T1000 (cell line): ENCODE measurements at regions not wholly inside any gene's neighbourhood (a gene's known extent, or its start where the extent isn't known, plus 50 kb on each side); places are given as distances from the start of the nearest gene placed in this dataset.

Source experiments
- DNase-seq: peaks from one replicate; lab custom pipeline; 2025; ENCODE audit warnings: mixed read lengths; lab: John Stamatoyannopoulos, UW

GRCh38 chr3:31140470-31140869 lies 246.0 kb upstream of the GADL1 start:
- no peak for DNase-seq

GRCh38 chr3:31142139-31142538 lies 247.7 kb upstream of the GADL1 start:
- DNase-seq, result no peak

DNA sequence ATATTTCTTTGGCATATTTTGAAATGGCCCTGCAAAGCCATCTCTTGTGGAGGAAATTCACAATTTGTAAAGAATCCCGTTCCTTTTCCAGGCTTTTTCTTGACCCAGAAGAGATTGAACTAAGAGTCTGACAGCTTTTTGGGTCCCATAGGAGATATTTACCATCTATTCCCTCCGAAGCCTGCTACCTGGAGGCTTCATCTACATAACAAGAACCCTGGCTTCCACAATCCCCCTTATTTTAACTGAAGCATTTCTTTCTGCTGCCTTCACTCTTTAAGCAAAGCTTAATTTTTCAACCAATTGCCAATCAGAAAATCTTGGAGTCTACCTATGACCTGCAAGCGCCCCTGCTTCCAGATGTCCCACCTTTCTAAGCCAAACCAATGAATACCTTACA lies 248.1 kb upstream of the GADL1 start:
- DNase-seq, result no peak

GRCh38 chr3:31145062-31145461 lies 250.6 kb upstream of the GADL1 start:
- DNase-seq, result no peak

DNA sequence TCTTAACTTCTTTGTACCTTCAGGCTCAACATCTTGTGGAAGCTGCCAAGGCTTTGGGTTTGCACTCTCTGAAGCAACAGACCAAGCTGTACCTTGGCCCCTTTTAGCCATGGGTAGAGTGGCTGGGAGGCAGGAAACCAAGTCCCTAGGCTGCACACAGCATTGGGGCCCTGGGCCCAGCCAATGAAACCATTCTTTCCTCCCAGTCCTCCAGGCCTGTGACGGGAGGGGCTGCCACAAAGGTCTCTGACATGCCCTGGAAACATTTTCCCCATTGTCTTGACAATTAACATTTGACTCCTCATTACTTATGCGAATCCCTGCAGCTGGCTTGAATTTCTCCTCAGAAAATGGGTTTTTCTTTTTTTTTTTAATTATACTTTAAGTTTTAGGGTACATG lies 253.1 kb upstream of the GADL1 start:
- no peak for DNase-seq

- no peak for DNase-seq
Measured at GRCh38 chr3:31157047-31157694, 262.7 kb upstream of the GADL1 start.

GRCh38 chr3:31157893-31158620 lies 263.6 kb upstream of the GADL1 start:
- no peak for DNase-seq

DNA sequence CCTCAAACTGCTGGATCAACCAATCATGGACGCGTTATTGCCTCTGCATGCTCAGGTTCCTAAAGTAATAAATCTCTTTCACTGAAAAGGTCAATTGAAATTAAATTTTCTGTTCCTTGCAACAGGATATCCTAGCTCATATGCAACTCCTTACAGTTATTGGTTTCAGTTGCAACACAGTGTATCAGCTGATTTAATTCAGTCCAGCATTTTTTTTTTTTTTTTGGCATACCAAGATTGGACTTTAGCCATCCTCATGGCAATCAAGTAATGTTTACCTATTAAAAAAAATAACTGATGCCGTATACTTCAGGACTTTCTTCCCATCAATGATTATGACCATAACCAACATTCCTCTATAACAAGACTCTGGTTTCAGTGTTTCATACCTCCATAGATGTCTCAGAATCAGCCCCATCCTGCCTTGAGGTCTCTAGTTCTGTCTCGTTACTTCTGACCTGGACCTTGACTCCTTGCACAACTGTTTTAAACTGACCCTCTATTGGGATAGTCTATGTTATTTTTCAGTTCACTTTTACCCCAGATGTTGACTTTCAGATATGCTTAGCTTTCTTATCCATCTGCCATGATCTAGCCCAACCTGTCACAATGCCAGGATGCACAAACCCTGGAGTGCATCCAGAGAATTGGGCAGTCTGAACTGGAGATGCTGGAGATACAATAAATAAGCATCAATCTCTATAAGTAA lies 265.0 kb upstream of the GADL1 start:
- DNase-seq, result no peak

DNA sequence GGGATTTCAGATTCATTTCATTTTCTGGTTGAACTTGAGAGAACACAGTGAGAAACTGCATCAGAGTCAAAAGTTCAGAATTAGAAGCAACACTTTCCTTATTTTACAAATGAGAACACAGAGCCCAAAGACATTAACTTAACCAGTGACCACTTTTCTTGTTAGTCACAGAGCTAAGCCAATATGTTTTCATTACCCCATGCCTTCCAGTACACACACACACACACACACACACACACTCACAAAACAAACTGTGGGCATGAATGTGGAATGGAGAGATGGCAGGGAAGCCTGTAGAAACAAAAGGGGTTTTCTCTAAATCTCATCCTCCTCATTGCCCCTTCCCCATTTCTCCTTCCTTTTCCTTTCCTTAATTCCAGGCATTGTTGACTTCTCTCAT lies 267.4 kb upstream of the GADL1 start:
- no peak for DNase-seq

- no peak for DNase-seq
Measured at GRCh38 chr3:31164381-31164780, 269.9 kb upstream of the GADL1 start.

DNA sequence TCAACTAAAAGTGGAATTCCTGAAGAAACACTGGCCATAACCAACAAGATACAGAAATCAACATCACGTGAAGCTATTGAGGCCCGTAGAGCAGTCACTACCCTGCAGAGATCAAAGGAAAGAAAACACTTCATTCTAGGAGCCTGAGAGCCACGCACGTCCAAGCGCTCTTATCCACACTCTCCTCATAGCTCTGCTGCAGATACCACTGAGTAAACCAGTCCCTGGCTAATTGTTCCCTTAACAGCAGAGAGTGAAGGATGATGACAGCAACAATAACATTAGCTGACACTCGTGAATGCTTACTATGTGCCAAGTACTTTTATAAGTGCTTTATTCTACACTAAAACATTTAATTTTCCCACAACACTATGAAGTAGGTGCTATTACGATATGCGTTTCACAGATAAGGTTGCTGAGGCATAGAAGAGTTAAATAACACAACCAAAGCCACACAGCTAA lies 271.0 kb upstream of the GADL1 start:
- DNase-seq, result no peak

DNA sequence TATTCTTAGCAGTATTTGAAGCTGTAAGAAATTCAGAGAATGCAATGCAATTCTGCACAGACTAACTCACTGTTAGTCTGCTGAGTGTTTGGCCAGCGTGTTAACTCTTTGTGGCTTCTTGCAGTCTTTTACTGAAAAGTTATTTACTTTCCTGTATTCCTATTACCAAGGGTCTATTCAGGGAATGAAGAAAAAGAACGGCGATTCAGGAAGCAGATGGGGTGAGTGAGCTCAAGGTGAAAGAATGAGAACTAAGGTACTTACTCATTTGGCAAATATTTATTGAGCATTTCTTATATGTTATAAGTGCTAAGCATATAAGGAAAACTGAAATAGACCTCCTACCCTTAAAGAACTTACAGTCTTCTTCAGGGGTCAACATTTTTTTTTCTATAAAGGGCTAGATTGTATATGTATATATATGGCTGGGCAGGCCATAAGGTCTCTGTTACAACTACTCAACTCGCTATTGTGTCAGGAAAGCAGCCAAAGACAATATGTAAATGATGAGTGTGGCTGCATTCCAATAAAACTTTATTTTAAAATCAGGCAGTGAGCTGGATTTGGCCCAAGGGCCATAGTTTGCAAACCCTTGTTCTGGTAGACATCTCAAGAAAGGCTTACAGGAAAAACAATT lies 271.9 kb upstream of the GADL1 start:
- DNase-seq, result peak; percentile 25

GRCh38 chr3:31167666-31168065 lies 273.2 kb upstream of the GADL1 start:
- no peak for DNase-seq

GRCh38 chr3:31170932-31171670 lies 276.6 kb upstream of the GADL1 start:
- DNase-seq, result no peak

DNA sequence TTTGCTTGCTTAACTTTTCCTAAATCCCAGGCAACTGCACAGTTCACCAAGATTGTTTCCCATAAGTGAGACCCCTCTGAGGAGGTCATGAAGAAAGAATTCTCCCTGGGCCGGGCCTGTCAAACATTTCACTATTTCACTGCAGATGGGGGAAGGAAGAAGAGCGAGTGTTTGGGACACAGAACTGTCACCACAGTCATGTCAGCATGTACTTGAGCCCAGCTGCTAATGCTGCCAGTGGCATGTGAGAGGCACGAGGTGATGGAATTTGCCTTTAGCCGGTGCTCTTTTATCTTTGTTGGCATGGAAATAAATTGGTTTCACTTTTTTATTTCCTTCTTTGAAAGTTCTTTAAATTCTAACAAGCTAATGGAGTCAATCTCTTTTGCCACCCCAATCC lies 277.9 kb upstream of the GADL1 start:
- no peak for DNase-seq

GRCh38 chr3:31173118-31173718 lies 278.8 kb upstream of the GADL1 start:
- no peak for DNase-seq

GRCh38 chr3:31174079-31174478 lies 279.6 kb upstream of the GADL1 start:
- no peak for DNase-seq

- no peak for DNase-seq
Measured at GRCh38 chr3:31176045-31176444, 281.6 kb upstream of the GADL1 start.

DNA sequence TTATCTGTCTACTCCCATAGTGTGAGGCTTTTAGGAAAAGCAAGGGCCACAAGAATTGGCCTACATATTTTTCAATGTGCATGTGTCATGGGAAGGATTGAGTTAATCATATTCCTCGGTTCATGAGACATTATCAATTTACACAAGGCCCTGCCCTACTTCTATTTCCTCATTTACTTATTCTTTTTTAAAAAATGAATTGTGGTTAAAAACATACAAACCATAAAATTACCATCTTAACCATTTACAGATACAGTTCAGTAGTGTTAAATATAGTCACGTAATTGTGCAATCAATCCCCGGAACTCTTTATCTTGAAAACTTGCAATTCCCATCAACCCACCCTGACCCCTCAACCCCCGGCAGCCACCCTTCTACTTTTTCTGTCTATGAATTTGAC lies 284.0 kb upstream of the GADL1 start:
- DNase-seq, result no peak

- DNase-seq, result no peak
Measured at GRCh38 chr3:31179768-31180167, 285.3 kb upstream of the GADL1 start.

DNA sequence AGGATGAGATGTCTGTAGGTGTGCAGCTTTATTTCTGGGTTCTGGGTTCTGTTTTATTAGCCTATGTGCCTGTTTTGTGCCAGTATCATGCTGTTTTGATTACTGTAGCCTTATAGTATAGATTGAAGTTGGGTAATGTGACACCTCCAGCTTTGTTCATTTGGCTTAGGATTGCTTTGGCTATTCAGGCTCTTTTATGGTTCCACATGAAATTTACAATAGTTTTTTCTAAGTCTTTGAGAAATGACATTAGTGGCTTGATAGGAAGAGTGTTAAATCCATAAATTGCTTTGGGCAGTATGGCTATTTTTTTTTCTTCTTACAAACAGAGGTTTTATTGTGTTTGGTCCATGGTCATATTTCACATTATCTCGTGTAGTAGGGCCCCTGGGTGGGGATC lies 285.8 kb upstream of the GADL1 start:
- DNase-seq, result no peak

DNA sequence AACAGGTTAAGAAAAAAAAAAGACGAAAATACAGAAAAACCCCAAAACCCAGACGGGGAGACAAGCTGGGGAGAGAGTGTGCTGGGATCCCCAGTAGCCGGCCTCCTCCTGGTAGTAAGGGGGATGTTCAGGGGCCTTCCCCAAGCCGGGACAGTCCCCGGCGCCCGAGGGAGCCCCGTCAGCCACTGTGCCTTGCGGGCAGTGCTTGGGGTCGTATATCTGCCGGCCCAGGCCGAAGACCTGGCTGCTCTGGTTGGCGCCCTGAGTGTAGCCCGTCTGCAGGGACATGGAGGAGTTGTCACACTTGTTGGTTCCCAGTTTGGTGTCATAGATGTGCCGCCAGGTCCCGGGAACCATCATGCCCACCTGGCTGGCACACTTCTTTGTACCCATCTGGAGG lies 287.2 kb upstream of the GADL1 start:
- DNase-seq, result no peak
